Erythroblast (primary cell): ENCODE measurements at regions not wholly inside any gene's neighbourhood (a gene's known extent, or its start where the extent isn't known, plus 50 kb on each side); places are given as distances from the start of the nearest gene placed in this dataset.

Experiments
- GATA1 ChIP-seq: IDR thresholded peaks from 2 replicates; pipeline ENCODE4 v1.6.1; 2011; ENCODE audit warnings: low read depth, mild to moderate bottlenecking, control low read depth, low read length, moderate library complexity
- POLR2A ChIP-seq: IDR thresholded peaks from 2 replicates; pipeline ENCODE4 v1.6.1; 2011; ENCODE audit warnings: mild to moderate bottlenecking, low read length

- TF ChIP-seq POLR2A, result no peak
- no peak for TF ChIP-seq GATA1
Measured at GRCh38 chr13:99652901-99653300, 151.6 kb downstream of the TM9SF2 start.
